T-helper 22 cell (primary cell): ENCODE measurements at regions not wholly inside any gene's neighbourhood (a gene's known extent, or its start where the extent isn't known, plus 50 kb on each side); places are given as distances from the start of the nearest gene placed in this dataset.
"Not testable (repeated sequence)": the region's sequence is repeated elsewhere in the genome, so short reads cannot be mapped to it uniquely, and the experiment has no call there.

Experiments
- DNase-seq: peaks from one replicate; pipeline ENCODE4 v3.0.0-alpha.2; 2020; ENCODE audit warnings: low read depth

GRCh38 chr18:42545825-42546224 is 569.7 kb downstream of the RIT2 start:
- no peak for DNase-seq

- DNase-seq = no peak
Observed at GRCh38 chr18:42548493-42548892, 567.0 kb downstream of the RIT2 start.

- no peak for DNase-seq
Observed at GRCh38 chr18:42549596-42549995, 565.9 kb downstream of the RIT2 start.

GRCh38 chr18:42552559-42552958 is 562.9 kb downstream of the RIT2 start:
- not testable (repeated sequence) for DNase-seq

- no peak for DNase-seq
Observed at GRCh38 chr18:42559069-42559690, 556.3 kb downstream of the RIT2 start.

- DNase-seq = no peak
Observed at GRCh38 chr18:42561521-42561920, 554.0 kb downstream of the RIT2 start.

- no peak for DNase-seq
Observed at GRCh38 chr18:42563995-42564394, 551.5 kb downstream of the RIT2 start.

GRCh38 chr18:42564761-42565160 is 550.7 kb downstream of the RIT2 start:
- DNase-seq = no peak

- DNase-seq = no peak
Observed at GRCh38 chr18:42568773-42569172, 546.7 kb downstream of the RIT2 start.

- DNase-seq = no peak
Observed at GRCh38 chr18:42574871-42575270, 540.6 kb downstream of the RIT2 start.

- DNase-seq = no peak
Observed at GRCh38 chr18:42576124-42576523, 539.4 kb downstream of the RIT2 start.

- no peak for DNase-seq
Observed at GRCh38 chr18:42578792-42579191, 536.7 kb downstream of the RIT2 start.

- no peak for DNase-seq
Observed at GRCh38 chr18:42582266-42582665, 533.2 kb downstream of the RIT2 start.

GRCh38 chr18:42583283-42583731 is 532.2 kb downstream of the RIT2 start:
- no peak for DNase-seq

GRCh38 chr18:42586601-42587000 is 528.9 kb downstream of the RIT2 start:
- DNase-seq = no peak

GRCh38 chr18:42588786-42589185 is 526.7 kb downstream of the RIT2 start:
- no peak for DNase-seq

GRCh38 chr18:42604820-42605219 is 510.7 kb downstream of the RIT2 start:
- no peak for DNase-seq

- no peak for DNase-seq
Observed at GRCh38 chr18:42606886-42607495, 508.5 kb downstream of the RIT2 start.

GRCh38 chr18:42611134-42611533 is 504.4 kb downstream of the RIT2 start:
- DNase-seq = no peak

GRCh38 chr18:42614619-42615293 is 500.7 kb downstream of the RIT2 start:
- no peak for DNase-seq

- no peak for DNase-seq
Observed at GRCh38 chr18:42617221-42617620, 498.3 kb downstream of the RIT2 start.

- no peak for DNase-seq
Observed at GRCh38 chr18:42619771-42620170, 495.7 kb downstream of the RIT2 start.

- DNase-seq = no peak
Observed at GRCh38 chr18:42620657-42621056, 494.8 kb downstream of the RIT2 start.
